ENCODE measurements at regions not wholly inside any gene's neighbourhood (a gene's known extent, or its start where the extent isn't known, plus 50 kb on each side); places are given as distances from the start of the nearest gene placed in this dataset.

- intact Hi-C loops (cut with DNase I, micrococcal nuclease): no loop called here
- H3K4me3 ChIP-seq: no peak overlapping the region
- no peak for ATAC-seq
- H3K36me3 ChIP-seq (ENCODE audit: low read depth): no peaks in the 10 kb centered on the region
- H3K9me3 ChIP-seq: no peaks in the 10 kb centered on the region
- H3K4me1 ChIP-seq (ENCODE audit: low read depth): no peaks in the 10 kb centered on the region
- no peak for DNase-seq
- no peak for TF ChIP-seq CTCF (IDR thresholded peaks at IDR 0.05)
These were observed 178.4 kb upstream of the CDH20 start for GRCh38 chr18:61154866-61155265.

DNA sequence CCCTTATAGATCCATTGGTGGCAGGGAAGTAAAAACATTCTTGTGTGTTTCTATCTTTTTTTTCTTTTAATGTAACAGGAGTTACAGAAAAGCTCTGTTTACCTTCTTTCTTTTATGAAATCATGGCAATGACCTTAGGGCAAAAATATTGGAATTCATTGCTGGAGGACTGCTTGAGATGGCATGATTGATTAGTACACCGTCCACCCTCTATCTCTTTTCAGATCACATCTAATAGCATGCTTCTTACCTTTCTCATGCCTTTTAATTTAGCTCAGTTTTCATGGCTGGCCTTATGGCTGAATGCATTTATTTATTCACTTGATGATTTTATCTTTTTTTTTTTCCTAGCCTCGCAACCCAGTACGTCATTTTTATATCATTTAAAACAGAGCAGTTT lies 177.6 kb upstream of the CDH20 start:
- no peak for TF ChIP-seq CTCF (IDR thresholded peaks at IDR 0.05)
- DNase-seq: no peak
- no peaks in the 10 kb centered on the region for H3K9me3 ChIP-seq
- no peaks in the 10 kb centered on the region for H3K4me1 ChIP-seq (ENCODE audit: low read depth)
- intact Hi-C loops (cut with DNase I, micrococcal nuclease): no loop called here
- no peak for ATAC-seq
- no peak overlapping the region for H3K4me3 ChIP-seq
- H3K36me3 ChIP-seq (ENCODE audit: low read depth): no peaks in the 10 kb centered on the region

DNA sequence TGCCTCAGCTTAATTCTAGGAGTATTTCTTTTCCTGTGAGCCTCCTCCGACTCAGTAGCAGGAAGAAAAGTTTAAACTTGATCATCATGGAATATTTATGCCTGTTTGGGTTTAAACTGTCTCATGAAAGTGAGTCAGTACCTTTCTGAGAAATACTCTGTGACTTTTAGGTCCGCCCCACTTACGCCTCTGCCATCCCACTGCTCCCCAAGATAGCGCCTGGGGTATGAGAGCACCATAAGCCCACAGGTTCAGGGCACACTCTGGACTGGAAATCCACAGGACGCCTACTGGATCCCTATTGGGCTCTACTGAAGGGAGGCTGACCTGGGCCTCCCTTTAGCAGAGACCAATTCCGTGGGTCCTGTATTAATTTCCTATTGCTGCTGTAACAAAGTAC lies 175.8 kb upstream of the CDH20 start:
- intact Hi-C loops (cut with DNase I, micrococcal nuclease): no loop called here
- Histone ChIP-seq H3K36me3 (ENCODE audit: low read depth) (no peaks in the 10 kb centered on the region), H3K9me3 (no peaks in the 10 kb centered on the region), H3K4me1 (ENCODE audit: low read depth) (no peaks in the 10 kb centered on the region), H3K4me3 (no peak overlapping the region)
- TF ChIP-seq CTCF (IDR thresholded peaks at IDR 0.05): no peak
- ATAC-seq (no peak), DNase-seq (no peak)

DNA sequence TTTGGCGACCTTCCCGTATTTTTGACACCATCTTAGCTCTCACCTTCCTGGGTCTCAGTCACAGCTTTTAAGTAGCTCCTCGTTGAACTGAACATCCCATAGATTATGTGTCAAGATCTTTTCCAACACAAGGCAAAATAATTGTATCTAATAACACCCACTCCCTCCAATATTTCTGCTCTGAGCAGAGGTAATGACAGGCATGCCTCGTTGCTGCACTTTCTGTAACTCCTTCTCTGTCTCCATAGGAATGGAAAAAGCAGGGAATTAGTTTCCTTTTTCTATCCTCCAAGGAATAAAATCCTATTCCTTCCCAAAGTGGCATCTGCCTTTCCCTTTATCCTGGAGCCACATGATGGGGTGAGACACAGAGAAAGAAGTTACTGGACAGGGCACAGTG lies 174.0 kb upstream of the CDH20 start:
- Histone ChIP-seq H3K4me3 (no peak overlapping the region), H3K9me3 (no peaks in the 10 kb centered on the region), H3K36me3 (ENCODE audit: low read depth) (no peaks in the 10 kb centered on the region), H3K4me1 (ENCODE audit: low read depth) (no peaks in the 10 kb centered on the region)
- ATAC-seq (no peak), DNase-seq (no peak)
- no peak for TF ChIP-seq CTCF (IDR thresholded peaks at IDR 0.05)
- intact Hi-C loops (cut with DNase I, micrococcal nuclease): no loop called here

DNA sequence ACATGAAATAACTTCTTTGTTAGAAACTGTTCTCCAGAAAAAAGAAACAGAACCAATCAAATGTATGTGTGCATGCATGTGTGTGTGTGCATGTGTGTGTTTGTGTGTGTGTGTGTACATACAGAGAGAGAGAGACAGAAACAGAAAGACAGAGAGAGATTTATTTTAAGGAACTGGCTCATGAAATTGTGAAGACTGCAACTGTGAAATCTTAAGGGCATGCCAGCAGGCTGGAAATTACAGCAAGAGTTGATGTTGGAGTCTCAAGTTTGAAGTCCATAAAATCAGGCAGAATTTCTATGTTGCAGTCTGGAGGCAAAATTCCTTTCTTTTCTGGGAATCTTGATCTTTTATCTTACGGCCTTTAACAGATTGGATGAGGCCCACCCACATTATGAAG lies 168.9 kb upstream of the CDH20 start:
- intact Hi-C loops (cut with DNase I, micrococcal nuclease): no loop called here
- DNase-seq: no peak
- Histone ChIP-seq H3K9me3 (no peaks in the 10 kb centered on the region), H3K4me1 (ENCODE audit: low read depth) (no peaks in the 10 kb centered on the region), H3K4me3 (no peak overlapping the region), H3K36me3 (ENCODE audit: low read depth) (no peaks in the 10 kb centered on the region)
- TF ChIP-seq CTCF (IDR thresholded peaks at IDR 0.05): no peak
- ATAC-seq: no peak

- no peak for DNase-seq
- TF ChIP-seq CTCF (IDR thresholded peaks at IDR 0.05): no peak
- no peaks in the 10 kb centered on the region for H3K9me3 ChIP-seq
- H3K4me3 ChIP-seq: no peak overlapping the region
- no peaks in the 10 kb centered on the region for H3K4me1 ChIP-seq (ENCODE audit: low read depth)
- H3K36me3 ChIP-seq (ENCODE audit: low read depth): no peaks in the 10 kb centered on the region
- no peak for ATAC-seq
- intact Hi-C loops (cut with DNase I, micrococcal nuclease): no loop called here
These were observed 165.3 kb upstream of the CDH20 start for GRCh38 chr18:61167902-61168301.

All from mucosa of descending colon (tissue), 3 donors.